ENCODE measurements at regions not wholly inside any gene's neighbourhood (a gene's known extent, or its start where the extent isn't known, plus 50 kb on each side); places are given as distances from the start of the nearest gene placed in this dataset.

DNA sequence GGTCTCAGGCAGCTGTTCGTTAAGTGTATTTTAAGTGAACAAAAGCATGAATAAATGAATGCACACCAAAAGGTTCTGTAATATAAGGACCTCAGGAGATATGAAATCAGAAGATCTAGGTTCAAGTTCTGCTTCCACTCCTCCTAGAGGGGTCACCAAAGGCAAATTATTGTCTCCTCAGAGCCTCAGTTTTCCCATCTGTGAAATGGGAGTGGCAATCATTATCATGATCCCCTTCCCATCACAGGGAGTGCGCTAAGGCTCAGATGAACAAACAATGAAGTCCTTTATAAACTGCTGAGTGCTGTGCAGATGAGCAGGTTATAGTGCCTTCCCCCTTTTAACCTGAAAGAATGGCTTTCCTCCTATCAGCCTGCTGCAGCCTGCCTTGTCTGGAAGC, 248.3 kb upstream of the C16orf82 start:
- TF ChIP-seq, protein P1, sequence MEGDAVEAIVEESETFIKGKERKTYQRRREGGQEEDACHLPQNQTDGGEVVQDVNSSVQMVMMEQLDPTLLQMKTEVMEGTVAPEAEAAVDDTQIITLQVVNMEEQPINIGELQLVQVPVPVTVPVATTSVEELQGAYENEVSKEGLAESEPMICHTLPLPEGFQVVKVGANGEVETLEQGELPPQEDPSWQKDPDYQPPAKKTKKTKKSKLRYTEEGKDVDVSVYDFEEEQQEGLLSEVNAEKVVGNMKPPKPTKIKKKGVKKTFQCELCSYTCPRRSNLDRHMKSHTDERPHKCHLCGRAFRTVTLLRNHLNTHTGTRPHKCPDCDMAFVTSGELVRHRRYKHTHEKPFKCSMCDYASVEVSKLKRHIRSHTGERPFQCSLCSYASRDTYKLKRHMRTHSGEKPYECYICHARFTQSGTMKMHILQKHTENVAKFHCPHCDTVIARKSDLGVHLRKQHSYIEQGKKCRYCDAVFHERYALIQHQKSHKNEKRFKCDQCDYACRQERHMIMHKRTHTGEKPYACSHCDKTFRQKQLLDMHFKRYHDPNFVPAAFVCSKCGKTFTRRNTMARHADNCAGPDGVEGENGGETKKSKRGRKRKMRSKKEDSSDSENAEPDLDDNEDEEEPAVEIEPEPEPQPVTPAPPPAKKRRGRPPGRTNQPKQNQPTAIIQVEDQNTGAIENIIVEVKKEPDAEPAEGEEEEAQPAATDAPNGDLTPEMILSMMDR (IDR thresholded peaks at IDR 0.05; ENCODE audit: low read length), result no peak
- no peak for TF ChIP-seq EZH2 (IDR thresholded peaks at IDR 0.05; ENCODE audit: borderline replicate concordance, low read length)
